Right kidney (tissue), 1 donor: ENCODE measurements at regions not wholly inside any gene's neighbourhood (a gene's known extent, or its start where the extent isn't known, plus 50 kb on each side); places are given as distances from the start of the nearest gene placed in this dataset.

ENCODE experiments used
- DNase-seq: peaks from one replicate; pipeline ENCODE4 v3.0.0-alpha.2; 2016

- no peak for DNase-seq
Observed at GRCh38 chr4:89358935-89359638, 51.5 kb upstream of the GPRIN3 start.

- DNase-seq = no peak
Observed at GRCh38 chr4:89357787-89358186, 50.2 kb upstream of the GPRIN3 start.
